NCI-H2196 treated with DMSO at 0.1 percent for 48 hours (cell line): ENCODE measurements at regions not wholly inside any gene's neighbourhood (a gene's known extent, or its start where the extent isn't known, plus 50 kb on each side); places are given as distances from the start of the nearest gene placed in this dataset.

ENCODE experiments used
- DNase-seq: peaks from one replicate; lab custom pipeline; 2025; ENCODE audit not compliant: unreplicated experiment; lab: John Stamatoyannopoulos, UW

- DNase-seq: no peak
These were observed 154.2 kb upstream of the PRMT8 start for GRCh38 chr12:3336606-3337311.

DNA sequence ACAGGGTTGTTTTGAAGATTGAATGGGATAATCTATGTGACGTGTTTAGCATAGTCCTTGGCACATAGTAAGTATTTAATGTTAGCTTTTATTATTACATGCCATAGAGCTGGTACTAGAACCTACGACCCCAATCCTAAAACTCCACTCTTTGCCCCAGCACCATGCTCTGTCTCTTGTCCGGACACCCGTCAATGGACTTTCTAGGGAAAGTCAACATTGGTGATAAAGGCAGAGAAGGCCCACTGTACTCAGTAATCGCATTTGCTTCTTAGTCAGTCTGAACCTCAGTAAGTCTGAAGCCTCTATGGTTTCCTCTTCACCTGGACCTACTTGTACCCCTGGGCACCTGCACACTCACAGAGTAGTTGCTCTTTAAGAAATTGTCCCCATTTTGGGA, 153.1 kb upstream of the PRMT8 start:
- no peak for DNase-seq

DNA sequence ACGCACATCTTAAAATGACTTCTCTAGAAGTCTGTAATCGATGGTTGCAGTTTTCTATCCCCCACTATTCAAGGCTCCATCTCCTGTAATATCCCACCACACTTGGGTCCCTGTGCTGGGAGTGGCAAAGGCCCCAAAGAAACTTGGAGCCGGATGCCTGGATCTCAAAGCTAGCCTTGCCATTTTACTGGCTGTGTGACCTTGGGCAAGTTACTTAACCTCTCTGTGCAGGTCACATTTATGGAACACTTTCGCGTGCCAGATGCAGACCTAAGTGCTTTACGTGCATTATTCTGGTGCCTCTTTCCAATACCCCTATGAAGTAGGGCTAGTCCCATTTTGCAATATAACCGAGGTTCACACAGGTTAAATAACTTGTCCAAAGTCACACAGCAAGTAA, 151.8 kb upstream of the PRMT8 start:
- DNase-seq: no peak

DNA sequence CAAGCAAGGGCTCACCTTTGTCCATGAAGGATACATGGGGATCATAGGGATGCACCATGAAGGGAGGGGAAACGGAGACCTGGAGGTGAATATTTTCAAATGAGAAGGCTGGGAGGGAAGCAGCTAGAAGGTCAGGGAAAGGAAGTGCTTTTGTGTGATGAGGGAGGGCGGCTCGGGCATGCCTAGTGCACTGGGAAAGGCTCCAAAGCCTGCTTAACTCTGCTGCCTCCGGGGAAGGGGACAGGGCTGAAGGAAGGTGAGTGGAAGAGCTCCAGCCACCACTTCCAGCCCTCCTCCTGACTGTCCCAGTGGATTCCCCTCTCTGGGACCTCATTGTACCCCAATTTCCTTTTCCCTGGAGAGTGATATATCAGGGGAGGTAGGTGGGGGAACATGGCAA, 149.4 kb upstream of the PRMT8 start:
- peak; percentile 38 for DNase-seq

- peak; percentile 41 for DNase-seq
These were observed 149.0 kb upstream of the PRMT8 start for GRCh38 chr12:3342051-3342450.

- no peak for DNase-seq
These were observed 142.9 kb upstream of the PRMT8 start for GRCh38 chr12:3348055-3348454.

GRCh38 chr12:3350432-3350831, 140.6 kb upstream of the PRMT8 start:
- no peak for DNase-seq

DNA sequence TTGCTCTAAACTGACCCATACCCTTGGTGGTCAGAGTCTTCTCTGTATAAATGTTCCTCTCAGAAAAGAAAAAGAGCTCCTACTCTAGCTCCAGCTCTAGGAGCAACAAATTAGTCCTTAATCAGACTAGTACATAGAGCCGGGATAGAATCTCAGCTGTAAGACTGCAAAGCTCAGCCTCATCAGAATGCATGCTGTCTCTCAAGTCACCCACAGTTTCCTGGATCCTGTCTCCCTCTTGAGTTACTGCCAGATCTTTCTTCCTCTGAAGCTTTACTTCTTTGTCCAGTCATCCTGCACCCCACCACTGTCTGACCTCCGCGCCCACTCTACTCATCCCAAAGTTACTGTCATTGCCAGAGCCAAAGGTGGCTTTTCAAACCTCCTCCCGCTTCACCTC, 139.3 kb upstream of the PRMT8 start:
- no peak for DNase-seq

GRCh38 chr12:3352230-3352629, 138.8 kb upstream of the PRMT8 start:
- no peak for DNase-seq

DNA sequence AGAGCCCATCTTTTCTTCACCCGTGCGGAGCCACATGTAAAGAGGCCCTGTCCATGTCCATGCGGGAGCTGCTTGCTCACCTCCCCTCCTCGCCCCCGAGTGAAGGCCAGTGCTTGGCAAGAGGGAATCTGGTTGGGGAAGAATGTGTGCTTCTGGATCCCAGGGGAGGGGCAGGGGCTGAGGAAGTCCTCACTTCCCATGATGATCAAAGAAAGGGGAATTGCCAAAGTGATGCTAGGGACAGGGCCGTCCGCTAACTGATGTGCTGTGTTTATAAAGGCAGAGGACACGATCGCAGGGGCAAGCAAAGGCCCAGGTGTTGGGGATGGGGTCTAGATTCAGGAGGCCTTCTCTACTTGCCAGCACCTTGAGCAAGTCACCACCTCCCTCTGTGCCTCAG, 137.4 kb upstream of the PRMT8 start:
- no peak for DNase-seq

DNA sequence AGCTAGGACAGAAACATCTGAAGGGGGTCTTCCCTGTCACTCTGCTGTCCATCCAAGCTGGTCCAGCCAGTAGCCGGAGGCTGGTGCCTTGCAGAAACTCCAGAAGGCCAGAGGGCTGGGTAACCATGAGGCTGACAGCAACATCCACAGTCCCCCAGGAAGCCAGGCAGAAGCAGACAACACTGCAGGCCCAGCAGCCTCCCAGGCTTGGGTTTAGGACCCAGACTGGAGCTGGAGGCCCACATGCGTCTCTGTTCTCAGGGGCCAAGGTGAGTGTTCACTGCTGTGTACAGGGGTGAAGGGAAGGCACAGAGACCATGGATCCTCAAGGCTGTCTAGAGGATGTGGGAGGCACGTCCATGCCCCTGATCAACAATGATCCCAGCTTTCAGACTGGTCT, 136.4 kb upstream of the PRMT8 start:
- DNase-seq: no peak

GRCh38 chr12:3355378-3355900, 135.6 kb upstream of the PRMT8 start:
- no peak for DNase-seq

DNA sequence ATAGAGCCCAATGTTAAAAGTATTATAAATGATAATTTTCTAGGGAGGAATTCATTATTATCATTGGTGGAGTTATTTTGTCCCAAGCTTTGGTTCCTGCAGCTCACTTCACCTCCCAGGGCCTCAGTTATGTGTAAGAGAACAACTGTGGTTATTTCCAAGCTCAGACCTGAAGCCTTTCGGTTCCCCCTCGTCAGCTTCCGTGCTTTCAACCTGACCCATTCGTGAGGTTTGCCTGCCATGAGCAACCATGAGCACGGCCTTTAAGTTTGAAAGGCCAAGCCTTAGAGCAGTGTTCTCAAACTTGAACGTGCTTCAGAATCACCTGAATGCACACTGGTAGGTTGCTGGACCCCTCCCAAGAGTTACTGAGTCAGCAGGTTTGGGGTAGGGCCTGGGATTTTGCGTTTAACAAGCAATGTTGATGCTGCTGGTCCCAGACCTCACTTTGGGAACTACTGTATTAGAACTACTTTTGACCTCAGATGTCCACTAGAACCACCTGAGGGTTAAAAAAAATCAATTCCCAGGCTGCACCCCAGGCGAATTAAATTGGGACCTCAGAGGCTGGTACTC, 133.0 kb upstream of the PRMT8 start:
- DNase-seq: no peak

- DNase-seq: no peak
These were observed 131.5 kb upstream of the PRMT8 start for GRCh38 chr12:3359478-3359877.

DNA sequence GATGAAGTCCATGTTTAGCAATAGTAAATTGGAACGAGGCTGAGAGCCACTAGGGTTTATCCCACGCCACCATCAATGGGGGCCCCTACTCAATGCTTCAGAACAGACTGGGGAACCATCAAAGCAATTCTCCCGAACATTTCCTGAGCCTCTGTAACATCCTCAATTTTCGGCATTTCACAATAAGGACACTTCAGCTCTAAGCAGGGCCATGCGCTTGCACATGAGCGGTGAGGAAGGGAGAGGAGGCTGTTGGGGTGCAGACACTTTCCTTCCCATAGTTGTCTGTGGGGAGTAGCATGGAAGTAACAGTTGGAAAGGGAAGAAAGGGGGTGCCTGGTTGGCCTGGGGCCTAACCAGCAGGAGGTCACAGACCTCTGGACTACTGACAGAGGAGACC, 129.9 kb upstream of the PRMT8 start:
- DNase-seq: no peak

- peak; percentile 87 for DNase-seq
These were observed 128.3 kb upstream of the PRMT8 start for GRCh38 chr12:3362737-3363136.

DNA sequence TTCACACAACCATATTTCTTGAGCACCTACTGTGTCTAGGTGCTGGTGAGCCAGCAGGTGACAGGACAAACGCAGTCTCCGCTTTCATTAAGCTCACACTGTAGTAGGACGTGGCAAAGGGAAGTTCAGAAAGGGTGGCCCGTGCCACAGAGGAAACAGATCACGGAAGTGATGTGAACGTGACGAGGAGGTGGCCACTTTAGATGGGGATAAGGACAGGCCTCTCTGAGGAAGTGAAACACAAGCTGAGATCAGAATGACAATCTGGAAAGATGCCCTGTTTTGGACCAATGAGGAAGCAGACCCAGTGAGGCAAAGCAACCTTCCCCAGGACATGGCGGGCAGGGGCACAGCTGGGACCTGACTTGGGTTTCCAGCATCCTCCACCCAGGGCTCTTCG, 127.4 kb upstream of the PRMT8 start:
- DNase-seq: no peak

DNA sequence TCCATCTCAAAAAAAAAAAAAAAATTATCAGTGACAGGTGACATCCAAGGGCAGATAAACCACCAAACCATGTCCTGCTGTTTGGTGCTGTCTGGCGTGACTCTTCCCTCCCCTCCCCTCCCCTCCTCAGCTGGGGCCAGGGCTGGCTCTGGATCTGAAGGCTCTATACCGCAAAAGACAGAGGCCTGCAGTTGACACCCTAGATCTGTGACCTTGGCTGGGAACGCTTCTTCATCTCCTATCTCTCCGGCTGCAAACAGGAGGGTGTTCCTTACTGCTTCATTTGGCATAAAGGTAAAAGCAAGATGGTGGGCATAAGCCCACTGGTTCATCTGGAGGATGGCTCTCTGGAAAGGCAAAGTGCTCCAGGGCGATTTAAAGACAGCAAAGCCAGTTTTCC, 126.8 kb upstream of the PRMT8 start:
- DNase-seq: no peak

- no peak for DNase-seq
These were observed 126.1 kb upstream of the PRMT8 start for GRCh38 chr12:3364661-3365462.

DNA sequence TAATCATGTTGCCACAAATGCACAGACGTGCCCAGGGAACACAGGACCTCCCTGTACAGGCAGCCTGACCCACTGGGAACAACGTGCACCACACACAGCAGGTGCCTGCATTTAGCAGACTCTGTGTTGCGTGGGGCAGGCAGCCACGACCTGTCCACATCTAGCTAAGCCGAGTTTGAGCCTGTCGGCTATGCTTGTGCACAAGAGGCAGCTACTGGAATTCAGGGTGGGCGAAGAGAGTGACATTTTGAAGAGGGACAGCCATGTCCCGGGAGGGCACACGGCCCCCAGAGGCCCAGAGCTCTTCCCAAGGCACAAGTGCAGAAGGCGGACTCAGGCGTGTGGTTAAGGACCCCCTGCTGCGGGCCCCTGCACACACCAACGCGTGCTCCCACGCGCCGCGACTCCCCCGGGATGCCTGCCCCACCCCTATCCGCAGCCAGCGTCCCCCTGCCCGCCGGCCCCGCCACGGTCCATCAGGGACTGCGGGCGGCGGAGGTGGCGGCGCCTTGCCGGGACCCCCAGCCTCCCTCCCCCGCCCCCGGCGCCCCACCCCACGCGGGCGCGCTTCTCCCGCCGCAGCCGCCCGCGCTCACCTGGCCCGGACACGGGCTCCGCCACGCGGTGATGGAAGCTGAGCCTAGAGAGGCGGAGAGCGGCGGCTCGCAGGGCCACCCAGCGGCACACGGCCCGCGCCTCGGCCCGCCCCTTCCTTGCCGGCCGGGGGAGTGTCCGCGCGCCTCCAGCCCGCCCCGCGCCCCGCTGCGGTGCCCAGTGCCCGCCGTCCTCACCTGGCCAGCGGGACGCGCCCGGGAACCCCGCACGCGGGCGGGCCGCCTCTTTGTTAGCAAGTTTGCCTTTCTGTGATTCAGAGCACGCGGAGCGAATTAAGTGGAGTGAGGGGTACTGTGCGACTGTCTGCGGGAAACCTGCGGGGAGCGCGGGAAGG, 125.3 kb upstream of the PRMT8 start:
- peak; percentile 49 for DNase-seq
